ENCODE measurements at regions not wholly inside any gene's neighbourhood (a gene's known extent, or its start where the extent isn't known, plus 50 kb on each side); places are given as distances from the start of the nearest gene placed in this dataset.

DNA sequence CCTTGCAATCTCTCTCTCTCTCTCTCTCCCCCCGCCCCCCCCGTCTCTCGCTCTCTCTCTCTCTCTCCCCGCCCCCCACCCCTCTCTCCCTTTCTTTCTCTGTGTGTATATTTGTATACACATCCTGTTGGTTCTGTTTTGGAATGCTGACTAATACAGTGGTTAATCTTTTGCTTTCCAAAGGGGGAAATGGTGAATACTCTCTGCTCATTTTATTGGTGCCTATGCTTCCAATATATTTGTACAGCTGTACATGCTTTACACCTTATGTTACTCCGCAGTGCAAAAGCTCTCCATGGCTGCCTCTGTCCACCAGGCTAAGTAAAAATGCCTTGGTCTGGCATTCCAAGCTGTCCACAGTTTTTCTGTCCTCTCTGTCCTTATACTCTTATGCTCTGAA is 158.8 kb downstream of the RBMX2 start:
- intact Hi-C loops (cut with micrococcal nuclease; ENCODE audit: unreplicated experiment) (no loop called here), in situ Hi-C loops (cut with MboI) (no loop called here)
- no peaks in the 10 kb centered on the region for H3K9me3 ChIP-seq (replicated peaks; ENCODE audit: control insufficient read depth, insufficient read depth, low read length)
- BruUV-seq (replicated peaks), result no TSS peak
- no peaks in the 10 kb centered on the region for H3K27me3 ChIP-seq (replicated peaks in 1 of 2; ENCODE audit: control insufficient read depth in 2 of 2, insufficient read depth in 2 of 2, low read length in 1 of 2)
- WGBS (ENCODE audit: insufficient coverage, insufficient replicate concordance, low lambda C conversion rate, missing lambda C conversion rate), result 0% methylated on average over 1 of the region's 5 CpGs
- CTCF ChIA-PET, result interaction anchor here (0.9 to 1.1 kb wide), 2 partner anchors 21 to 356 kb away, joined by 3 to 4 read pairs; no protein-coding TSS in a partner anchor
- no peak overlapping the region for H2AFZ ChIP-seq (ENCODE audit: control insufficient read depth, low read depth, low read length)
- RAD21 ChIA-PET (ENCODE audit: unreplicated experiment), result no interaction called here
- H3K4me3 ChIP-seq, result no peak overlapping the region
- no peaks in the 10 kb centered on the region for H3K79me2 ChIP-seq (ENCODE audit: control insufficient read depth, insufficient read depth, low read length)
- no peak for DNase-seq (ENCODE audit: low read depth, low spot score)
- H4K20me1 ChIP-seq (ENCODE audit: control insufficient read depth, insufficient read depth), result no peaks in the 10 kb centered on the region; the same call in 1 of the 2 replicates
- TF ChIP-seq CREM (IDR thresholded peaks at IDR 0.05; ENCODE audit: low read depth), result no peak
- no peak for TF ChIP-seq TCF12 (IDR thresholded peaks at IDR 0.05; ENCODE audit: low read depth, low read length)
- TF ChIP-seq, protein P1, sequence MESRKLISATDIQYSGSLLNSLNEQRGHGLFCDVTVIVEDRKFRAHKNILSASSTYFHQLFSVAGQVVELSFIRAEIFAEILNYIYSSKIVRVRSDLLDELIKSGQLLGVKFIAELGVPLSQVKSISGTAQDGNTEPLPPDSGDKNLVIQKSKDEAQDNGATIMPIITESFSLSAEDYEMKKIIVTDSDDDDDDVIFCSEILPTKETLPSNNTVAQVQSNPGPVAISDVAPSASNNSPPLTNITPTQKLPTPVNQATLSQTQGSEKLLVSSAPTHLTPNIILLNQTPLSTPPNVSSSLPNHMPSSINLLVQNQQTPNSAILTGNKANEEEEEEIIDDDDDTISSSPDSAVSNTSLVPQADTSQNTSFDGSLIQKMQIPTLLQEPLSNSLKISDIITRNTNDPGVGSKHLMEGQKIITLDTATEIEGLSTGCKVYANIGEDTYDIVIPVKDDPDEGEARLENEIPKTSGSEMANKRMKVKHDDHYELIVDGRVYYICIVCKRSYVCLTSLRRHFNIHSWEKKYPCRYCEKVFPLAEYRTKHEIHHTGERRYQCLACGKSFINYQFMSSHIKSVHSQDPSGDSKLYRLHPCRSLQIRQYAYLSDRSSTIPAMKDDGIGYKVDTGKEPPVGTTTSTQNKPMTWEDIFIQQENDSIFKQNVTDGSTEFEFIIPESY (IDR thresholded peaks at IDR 0.05), result no peak
- TF ChIP-seq, protein P2, sequence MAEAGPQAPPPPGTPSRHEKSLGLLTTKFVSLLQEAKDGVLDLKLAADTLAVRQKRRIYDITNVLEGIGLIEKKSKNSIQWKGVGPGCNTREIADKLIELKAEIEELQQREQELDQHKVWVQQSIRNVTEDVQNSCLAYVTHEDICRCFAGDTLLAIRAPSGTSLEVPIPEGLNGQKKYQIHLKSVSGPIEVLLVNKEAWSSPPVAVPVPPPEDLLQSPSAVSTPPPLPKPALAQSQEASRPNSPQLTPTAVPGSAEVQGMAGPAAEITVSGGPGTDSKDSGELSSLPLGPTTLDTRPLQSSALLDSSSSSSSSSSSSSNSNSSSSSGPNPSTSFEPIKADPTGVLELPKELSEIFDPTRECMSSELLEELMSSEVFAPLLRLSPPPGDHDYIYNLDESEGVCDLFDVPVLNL (IDR thresholded peaks at IDR 0.05; ENCODE audit: low read depth, low read length), result no peak
- TF ChIP-seq WRNIP1 (IDR thresholded peaks at IDR 0.05; ENCODE audit: borderline replicate concordance, low read depth, low read length), result no peak
- no peak for TF ChIP-seq MTA3 (IDR thresholded peaks at IDR 0.05; ENCODE audit: borderline replicate concordance, low read length)
- TF ChIP-seq ZNF207 (IDR thresholded peaks at IDR 0.05; ENCODE audit: borderline replicate concordance), result no peak
- TF ChIP-seq RUNX3 (IDR thresholded peaks at IDR 0.05; ENCODE audit: low read length), result no peak
- TF ChIP-seq, protein P3, sequence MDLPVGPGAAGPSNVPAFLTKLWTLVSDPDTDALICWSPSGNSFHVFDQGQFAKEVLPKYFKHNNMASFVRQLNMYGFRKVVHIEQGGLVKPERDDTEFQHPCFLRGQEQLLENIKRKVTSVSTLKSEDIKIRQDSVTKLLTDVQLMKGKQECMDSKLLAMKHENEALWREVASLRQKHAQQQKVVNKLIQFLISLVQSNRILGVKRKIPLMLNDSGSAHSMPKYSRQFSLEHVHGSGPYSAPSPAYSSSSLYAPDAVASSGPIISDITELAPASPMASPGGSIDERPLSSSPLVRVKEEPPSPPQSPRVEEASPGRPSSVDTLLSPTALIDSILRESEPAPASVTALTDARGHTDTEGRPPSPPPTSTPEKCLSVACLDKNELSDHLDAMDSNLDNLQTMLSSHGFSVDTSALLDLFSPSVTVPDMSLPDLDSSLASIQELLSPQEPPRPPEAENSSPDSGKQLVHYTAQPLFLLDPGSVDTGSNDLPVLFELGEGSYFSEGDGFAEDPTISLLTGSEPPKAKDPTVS (IDR thresholded peaks at IDR 0.05; ENCODE audit: low read depth, low read length), result no peak
- no peak for TF ChIP-seq ZNF384 (IDR thresholded peaks at IDR 0.05; ENCODE audit: borderline replicate concordance, low read depth, low read length)
- no peak for TF ChIP-seq RELA (IDR thresholded peaks at IDR 0.05; ENCODE audit: borderline replicate concordance, partially characterized antibody)
- no peak for TF ChIP-seq BMI1 (IDR thresholded peaks at IDR 0.05; ENCODE audit: borderline replicate concordance)
- TF ChIP-seq CBX3 (IDR thresholded peaks at IDR 0.05; ENCODE audit: borderline replicate concordance, low read depth), result no peak
- TF ChIP-seq, protein P4, sequence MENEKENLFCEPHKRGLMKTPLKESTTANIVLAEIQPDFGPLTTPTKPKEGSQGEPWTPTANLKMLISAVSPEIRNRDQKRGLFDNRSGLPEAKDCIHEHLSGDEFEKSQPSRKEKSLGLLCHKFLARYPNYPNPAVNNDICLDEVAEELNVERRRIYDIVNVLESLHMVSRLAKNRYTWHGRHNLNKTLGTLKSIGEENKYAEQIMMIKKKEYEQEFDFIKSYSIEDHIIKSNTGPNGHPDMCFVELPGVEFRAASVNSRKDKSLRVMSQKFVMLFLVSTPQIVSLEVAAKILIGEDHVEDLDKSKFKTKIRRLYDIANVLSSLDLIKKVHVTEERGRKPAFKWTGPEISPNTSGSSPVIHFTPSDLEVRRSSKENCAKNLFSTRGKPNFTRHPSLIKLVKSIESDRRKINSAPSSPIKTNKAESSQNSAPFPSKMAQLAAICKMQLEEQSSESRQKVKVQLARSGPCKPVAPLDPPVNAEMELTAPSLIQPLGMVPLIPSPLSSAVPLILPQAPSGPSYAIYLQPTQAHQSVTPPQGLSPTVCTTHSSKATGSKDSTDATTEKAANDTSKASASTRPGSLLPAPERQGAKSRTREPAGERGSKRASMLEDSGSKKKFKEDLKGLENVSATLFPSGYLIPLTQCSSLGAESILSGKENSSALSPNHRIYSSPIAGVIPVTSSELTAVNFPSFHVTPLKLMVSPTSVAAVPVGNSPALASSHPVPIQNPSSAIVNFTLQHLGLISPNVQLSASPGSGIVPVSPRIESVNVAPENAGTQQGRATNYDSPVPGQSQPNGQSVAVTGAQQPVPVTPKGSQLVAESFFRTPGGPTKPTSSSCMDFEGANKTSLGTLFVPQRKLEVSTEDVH (IDR thresholded peaks at IDR 0.05; ENCODE audit: low read depth, partially characterized antibody), result no peak
- no peak for TF ChIP-seq FOS (IDR thresholded peaks at IDR 0.05; ENCODE audit: borderline replicate concordance, extremely low read depth, insufficient read length)
- no peak for TF ChIP-seq HDAC2 (IDR thresholded peaks at IDR 0.05)
- H3K4me2 ChIP-seq (ENCODE audit: control insufficient read depth, insufficient read depth), result no peak overlapping the region
- POLR2A ChIA-PET, result no interaction called here
- no peak overlapping the region for H3K27ac ChIP-seq (ENCODE audit: control insufficient read depth, insufficient read depth)
- no peak for FAIRE-seq
- H3K36me3 ChIP-seq (ENCODE audit: control insufficient read depth in 2 of 2, insufficient read depth in 2 of 2, low read length in 1 of 2), result no peaks in the 10 kb centered on the region
- H3K4me1 ChIP-seq (ENCODE audit: control insufficient read depth, insufficient read depth, low read length), result no peaks in the 10 kb centered on the region
- no peak for ATAC-seq
- H3K9ac ChIP-seq (ENCODE audit: control insufficient read depth, insufficient read depth, low read length), result no peak overlapping the region
- SMC1A ChIA-PET (ENCODE audit: uncharacterized antibody, unreplicated experiment), result no interaction called here
